SJSA1 (cell line): ENCODE measurements at regions not wholly inside any gene's neighbourhood (a gene's known extent, or its start where the extent isn't known, plus 50 kb on each side); places are given as distances from the start of the nearest gene placed in this dataset.
A peak's percentile ranks its signal among the peaks of the same experiment; 100 is the strongest.

ENCODE experiments used
- DNase-seq, 2 experiments: peaks; one replicate each; pipeline ENCODE4 v3.0.0-alpha.2; 2015 to 2020; ENCODE audit warnings: low spot score in 2 of 2, low read depth in 1 of 2
- H3K27ac ChIP-seq: fragments of 250-450 bp; sonication (Bioruptor Pico); 2 replicates; pipeline ENCODE4 v1.5.1; 2020; ENCODE audit warnings: mild to moderate bottlenecking, moderate library complexity
- H3K27me3 ChIP-seq: fragments of 250-450 bp; sonication (Bioruptor Pico); replicated peaks from 2 replicates; pipeline ENCODE4 v1.5.1; 2020; ENCODE audit warnings: mild to moderate bottlenecking, moderate library complexity
- H3K36me3 ChIP-seq: fragments of 250-450 bp; sonication (Bioruptor Pico); 2 replicates; pipeline ENCODE4 v1.5.1; 2020; ENCODE audit warnings: mild to moderate bottlenecking
- H3K4me1 ChIP-seq: fragments of 250-450 bp; sonication (Bioruptor Pico); replicated peaks from 2 replicates; pipeline ENCODE4 v1.6.1; 2021; ENCODE audit warnings: mild to moderate bottlenecking
- H3K4me3 ChIP-seq: fragments of 250-450 bp; sonication (Bioruptor Pico); 2 replicates; pipeline ENCODE4 v1.5.1; 2020; ENCODE audit warnings: mild to moderate bottlenecking
- H3K9me3 ChIP-seq: fragments of 250-450 bp; sonication (Bioruptor Pico); replicated peaks from 2 replicates; pipeline ENCODE4 v1.5.1; 2020; ENCODE audit warnings: mild to moderate bottlenecking

GRCh38 chr4:186342582-186342981 is 76.6 kb downstream of the F11 start:
- no peak overlapping the region for H3K4me3 ChIP-seq
- no peaks in the 10 kb centered on the region for H3K27me3 ChIP-seq
- no peaks in the 10 kb centered on the region for H3K36me3 ChIP-seq
- DNase-seq = peak in 1 of 2 experiments; percentile 36
- no peak overlapping the region for H3K27ac ChIP-seq
- H3K9me3 ChIP-seq = 0 out of 2 replicates have a peak, but pooled peaks cover 2% of the 10 kb centered on the region
- peaks cover 6% of the 10 kb centered on the region for H3K4me1 ChIP-seq

GRCh38 chr4:186341655-186342054 is 75.7 kb downstream of the F11 start:
- Histone ChIP-seq H3K27me3 (no peaks in the 10 kb centered on the region), H3K4me1 (peaks cover 6% of the 10 kb centered on the region)
- no peak for DNase-seq

More at GRCh38 chr4:186341655-186342054, 75.7 kb downstream of the F11 start:
- Histone ChIP-seq H3K4me3 (no peak overlapping the region), H3K27ac (no peak overlapping the region), H3K9me3 (0 out of 2 replicates have a peak, but pooled peaks cover 2% of the 10 kb centered on the region), H3K36me3 (no peaks in the 10 kb centered on the region)
